ENCODE measurements at regions not wholly inside any gene's neighbourhood (a gene's known extent, or its start where the extent isn't known, plus 50 kb on each side); places are given as distances from the start of the nearest gene placed in this dataset.

GRCh38 chr6:114638341-114638740, 295.5 kb upstream of the HS3ST5 start:
- no TSS peak for BruUV-seq (replicated peaks)
- no peak for DNase-seq (ENCODE audit: low read depth, low spot score)
- Histone ChIP-seq H4K20me1 (replicated peaks; ENCODE audit: control insufficient read depth, extremely low read depth, insufficient read depth, low read length) (no peaks in the 10 kb centered on the region), H3K9me3 (replicated peaks; ENCODE audit: control insufficient read depth, insufficient read depth, low read length) (peaks cover 4% of the 10 kb centered on the region), H3K4me3 (replicated peaks in 1 of 3; ENCODE audit: insufficient read depth in 1 of 3, low read depth in 1 of 3, low read length in 3 of 3) (no peak overlapping the region), H3K9ac (replicated peaks; ENCODE audit: extremely low read depth, insufficient read depth, low read length) (no peak overlapping the region), H3K27me3 (ENCODE audit: control insufficient read depth in 2 of 2, insufficient read depth in 2 of 2, low read length in 2 of 2) (no peaks in the 10 kb centered on the region), H3K9me1 (replicated peaks; ENCODE audit: control insufficient read depth, extremely low read depth, insufficient read depth, low read length) (no peaks in the 10 kb centered on the region), H3K36me3 (ENCODE audit: control insufficient read depth in 2 of 2, extremely low read depth in 1 of 2, insufficient read depth in 2 of 2, low read length in 2 of 2) (no peaks in the 10 kb centered on the region), H2AFZ (ENCODE audit: low read depth, low read length) (no peak overlapping the region), H3K4me1 (ENCODE audit: control insufficient read depth, extremely low read depth, insufficient read depth, low read length) (no peaks in the 10 kb centered on the region), H3K4me2 (ENCODE audit: insufficient read depth, low read length) (no peak overlapping the region), H3K79me2 (ENCODE audit: control insufficient read depth, insufficient read depth, low read length) (no peaks in the 10 kb centered on the region), H3K27ac (ENCODE audit: insufficient read depth, low read depth, low read length) (no peak overlapping the region)
- FAIRE-seq: no peak
- POLR2A ChIA-PET: no interaction called here
- intact Hi-C loops (cut with micrococcal nuclease): no loop called here
- no peak for TF ChIP-seq FOS (IDR thresholded peaks at IDR 0.05; ENCODE audit: borderline replicate concordance, insufficient read depth, low read length)
- TF ChIP-seq MAX (IDR thresholded peaks at IDR 0.05; ENCODE audit: insufficient read depth, insufficient read length): no peak
- no peak for TF ChIP-seq POLR2A (IDR thresholded peaks at IDR 0.05; ENCODE audit: low read depth, low read length)
- TF ChIP-seq EZH2 (IDR thresholded peaks at IDR 0.05; ENCODE audit: borderline replicate concordance, low read depth, low read length, severe bottlenecking): no peak
- TF ChIP-seq MYC (IDR thresholded peaks at IDR 0.05; ENCODE audit: low read depth, low read length): no peak
- TF ChIP-seq CTCF (IDR thresholded peaks at IDR 0.05; ENCODE audit: extremely low read depth in 1 of 2, insufficient read depth in 1 of 2, low read depth in 1 of 2, low read length in 2 of 2): no peak
- CTCF ChIA-PET: no interaction called here
- dilution Hi-C loops (cut with MboI; ENCODE audit: extremely low pct_ligation_motif_present, low sequenced_read_pairs): no loop called here

- Histone ChIP-seq H3K9me3 (replicated peaks; ENCODE audit: control insufficient read depth, insufficient read depth, low read length) (peaks cover 4% of the 10 kb centered on the region), H3K27me3 (ENCODE audit: control insufficient read depth in 2 of 2, insufficient read depth in 2 of 2, low read length in 2 of 2) (no peaks in the 10 kb centered on the region), H3K36me3 (ENCODE audit: control insufficient read depth in 2 of 2, extremely low read depth in 1 of 2, insufficient read depth in 2 of 2, low read length in 2 of 2) (no peaks in the 10 kb centered on the region), H2AFZ (ENCODE audit: low read depth, low read length) (no peak overlapping the region), H3K79me2 (ENCODE audit: control insufficient read depth, insufficient read depth, low read length) (no peaks in the 10 kb centered on the region), H3K27ac (ENCODE audit: insufficient read depth, low read depth, low read length) (no peak overlapping the region), H4K20me1 (replicated peaks; ENCODE audit: control insufficient read depth, extremely low read depth, insufficient read depth, low read length) (no peaks in the 10 kb centered on the region), H3K4me3 (replicated peaks in 1 of 3; ENCODE audit: insufficient read depth in 1 of 3, low read depth in 1 of 3, low read length in 3 of 3) (no peak overlapping the region), H3K4me1 (ENCODE audit: control insufficient read depth, extremely low read depth, insufficient read depth, low read length) (no peaks in the 10 kb centered on the region), H3K9me1 (replicated peaks; ENCODE audit: control insufficient read depth, extremely low read depth, insufficient read depth, low read length) (no peaks in the 10 kb centered on the region), H3K4me2 (ENCODE audit: insufficient read depth, low read length) (no peak overlapping the region), H3K9ac (replicated peaks; ENCODE audit: extremely low read depth, insufficient read depth, low read length) (no peak overlapping the region)
- CTCF ChIA-PET: no interaction called here
- POLR2A ChIA-PET: no interaction called here
- BruUV-seq (replicated peaks): no TSS peak
- intact Hi-C loops (cut with micrococcal nuclease) (no loop called here), dilution Hi-C loops (cut with MboI; ENCODE audit: extremely low pct_ligation_motif_present, low sequenced_read_pairs) (no loop called here)
- no peak for FAIRE-seq
- TF ChIP-seq POLR2AphosphoS5 (IDR thresholded peaks at IDR 0.05; ENCODE audit: insufficient read depth, low read depth, low read length) (no peak), FOS (IDR thresholded peaks at IDR 0.05; ENCODE audit: borderline replicate concordance, insufficient read depth, low read length) (no peak), EZH2 (IDR thresholded peaks at IDR 0.05; ENCODE audit: borderline replicate concordance, low read depth, low read length, severe bottlenecking) (no peak), JUN (IDR thresholded peaks at IDR 0.05; ENCODE audit: borderline replicate concordance, insufficient read depth, insufficient read length, low read depth) (no peak), POLR2A (IDR thresholded peaks at IDR 0.05; ENCODE audit: low read depth, low read length) (no peak), MAX (IDR thresholded peaks at IDR 0.05; ENCODE audit: insufficient read depth, insufficient read length) (no peak), CTCF (IDR thresholded peaks at IDR 0.05; ENCODE audit: extremely low read depth in 1 of 2, insufficient read depth in 1 of 2, low read depth in 1 of 2, low read length in 2 of 2) (no peak), MYC (IDR thresholded peaks at IDR 0.05; ENCODE audit: low read depth, low read length) (no peak), GATA2 (IDR thresholded peaks at IDR 0.05; ENCODE audit: insufficient read depth, insufficient read length, low read depth, low read length) (no peak)
- no peak for DNase-seq (ENCODE audit: low read depth, low spot score)
Measured at GRCh38 chr6:114634016-114634415, 291.2 kb upstream of the HS3ST5 start.
